ENCODE measurements at regions not wholly inside any gene's neighbourhood (a gene's known extent, or its start where the extent isn't known, plus 50 kb on each side); places are given as distances from the start of the nearest gene placed in this dataset.

GRCh38 chrX:134158821-134159512, 78.0 kb upstream of the CCDC160 start:
- in situ Hi-C loops (cut with MboI; ENCODE audit: low pct_ligation_motif_present in 1 of 4, low pct_unique_long_range_greater_than_20kb in 1 of 4, low sequenced_read_pairs in 3 of 4) (no loop called here), intact Hi-C loops (cut with DNase I; ENCODE audit: low total_unique reads) (no loop called here)
- no peak for DNase-seq
- no peaks in the 10 kb centered on the region for H3K4me1 ChIP-seq
- TF ChIP-seq POLR2A (IDR thresholded peaks at IDR 0.05) (no peak), POLR2AphosphoS5 (IDR thresholded peaks at IDR 0.05) (no peak), EP300 (IDR thresholded peaks at IDR 0.05; ENCODE audit: low read depth) (no peak), CTCF (IDR thresholded peaks at IDR 0.05) (no peak)
- H3K9me3 ChIP-seq = no peaks in the 10 kb centered on the region
- no peak overlapping the region for H3K4me3 ChIP-seq
- H3K27me3 ChIP-seq = no peaks in the 10 kb centered on the region
- H3K36me3 ChIP-seq = no peaks in the 10 kb centered on the region
- WGBS, 2 donors (ENCODE audit: low coverage in 1 of 2) = 64 to 90% methylated on average over 2 to 5 of the region's 5 CpGs
- H3K27ac ChIP-seq = no peak overlapping the region

- no peaks in the 10 kb centered on the region for H3K9me3 ChIP-seq
- H3K36me3 ChIP-seq = no peaks in the 10 kb centered on the region
- no peak overlapping the region for H3K27ac ChIP-seq
- WGBS, 2 donors (ENCODE audit: low coverage in 1 of 2) = 46% methylated on average over 2 of the region's 2 CpGs; no CpG with 5 or more reads in 1 of the 2 donors
- no peak for DNase-seq
- TF ChIP-seq EP300 (IDR thresholded peaks at IDR 0.05; ENCODE audit: low read depth) (no peak), POLR2AphosphoS5 (IDR thresholded peaks at IDR 0.05) (no peak), POLR2A (IDR thresholded peaks at IDR 0.05) (no peak), CTCF (IDR thresholded peaks at IDR 0.05) (no peak)
- no peaks in the 10 kb centered on the region for H3K27me3 ChIP-seq
- in situ Hi-C loops (cut with MboI; ENCODE audit: low pct_ligation_motif_present in 1 of 4, low pct_unique_long_range_greater_than_20kb in 1 of 4, low sequenced_read_pairs in 3 of 4) (no loop called here), intact Hi-C loops (cut with DNase I; ENCODE audit: low total_unique reads) (no loop called here)
- H3K4me3 ChIP-seq = no peak overlapping the region
- H3K4me1 ChIP-seq = no peaks in the 10 kb centered on the region
Measured at GRCh38 chrX:134161162-134161561, 75.8 kb upstream of the CCDC160 start.

- in situ Hi-C loops (cut with MboI; ENCODE audit: low pct_ligation_motif_present in 1 of 4, low pct_unique_long_range_greater_than_20kb in 1 of 4, low sequenced_read_pairs in 3 of 4) = no loop called here
- Histone ChIP-seq H3K4me3 (no peak overlapping the region), H3K36me3 (no peaks in the 10 kb centered on the region), H3K9me3 (no peaks in the 10 kb centered on the region), H3K27me3 (no peaks in the 10 kb centered on the region), H3K27ac (no peak overlapping the region), H3K4me1 (no peaks in the 10 kb centered on the region)
- TF ChIP-seq POLR2A (IDR thresholded peaks at IDR 0.05) = no peak
- TF ChIP-seq POLR2AphosphoS5 (IDR thresholded peaks at IDR 0.05) = no peak
- TF ChIP-seq CTCF (IDR thresholded peaks at IDR 0.05) = no peak
- DNase-seq = no peak
- intact Hi-C loops (cut with DNase I; ENCODE audit: low total_unique reads) = no loop called here
Measured at GRCh38 chrX:134162032-134162431, 75.0 kb upstream of the CCDC160 start.

GRCh38 chrX:134163836-134164235, 73.1 kb upstream of the CCDC160 start:
- intact Hi-C loops (cut with DNase I; ENCODE audit: low total_unique reads) (no loop called here), in situ Hi-C loops (cut with MboI; ENCODE audit: low pct_ligation_motif_present in 1 of 4, low pct_unique_long_range_greater_than_20kb in 1 of 4, low sequenced_read_pairs in 3 of 4) (no loop called here)
- Histone ChIP-seq H3K27ac (no peak overlapping the region), H3K4me1 (no peaks in the 10 kb centered on the region), H3K4me3 (no peak overlapping the region), H3K36me3 (no peaks in the 10 kb centered on the region), H3K27me3 (no peaks in the 10 kb centered on the region), H3K9me3 (no peaks in the 10 kb centered on the region)
- 76% methylated on average over 1 of the region's 1 CpG; no CpG with 5 or more reads in 1 of the 2 donors for WGBS, 2 donors (ENCODE audit: low coverage in 1 of 2)
- DNase-seq = no peak
- TF ChIP-seq EP300 (IDR thresholded peaks at IDR 0.05; ENCODE audit: low read depth) (no peak), CTCF (IDR thresholded peaks at IDR 0.05) (no peak), POLR2AphosphoS5 (IDR thresholded peaks at IDR 0.05) (no peak), POLR2A (IDR thresholded peaks at IDR 0.05) (no peak)
